ENCODE measurements at regions not wholly inside any gene's neighbourhood (a gene's known extent, or its start where the extent isn't known, plus 50 kb on each side); places are given as distances from the start of the nearest gene placed in this dataset.

- in situ Hi-C loops (cut with MboI; ENCODE audit: low sequenced_read_pairs) = no loop called here
Observed at GRCh38 chr10:3692387-3692999, 92.5 kb downstream of the KLF6 start.

- in situ Hi-C loops (cut with MboI; ENCODE audit: low sequenced_read_pairs) = no loop called here
Observed at GRCh38 chr10:3691482-3691881, 93.5 kb downstream of the KLF6 start.

GRCh38 chr10:3689871-3690510 is 95.0 kb downstream of the KLF6 start:
- in situ Hi-C loops (cut with MboI; ENCODE audit: low sequenced_read_pairs) = no loop called here

- in situ Hi-C loops (cut with MboI; ENCODE audit: low sequenced_read_pairs) = no loop called here
Observed at GRCh38 chr10:3687510-3688081, 97.4 kb downstream of the KLF6 start.

GRCh38 chr10:3685384-3685783 is 99.6 kb downstream of the KLF6 start:
- in situ Hi-C loops (cut with MboI; ENCODE audit: low sequenced_read_pairs) = no loop called here

GRCh38 chr10:3684891-3685290 is 100.1 kb downstream of the KLF6 start:
- in situ Hi-C loops (cut with MboI; ENCODE audit: low sequenced_read_pairs) = no loop called here

- in situ Hi-C loops (cut with MboI; ENCODE audit: low sequenced_read_pairs) = no loop called here
Observed at GRCh38 chr10:3683560-3683959, 101.4 kb downstream of the KLF6 start.

GRCh38 chr10:3682745-3683144 is 102.3 kb downstream of the KLF6 start:
- in situ Hi-C loops (cut with MboI; ENCODE audit: low sequenced_read_pairs) = no loop called here

- in situ Hi-C loops (cut with MboI; ENCODE audit: low sequenced_read_pairs) = no loop called here
Observed at GRCh38 chr10:3681642-3682554, 103.1 kb downstream of the KLF6 start.

- in situ Hi-C loops (cut with MboI; ENCODE audit: low sequenced_read_pairs) = no loop called here
Observed at GRCh38 chr10:3679950-3680629, 104.9 kb downstream of the KLF6 start.

- in situ Hi-C loops (cut with MboI; ENCODE audit: low sequenced_read_pairs) = no loop called here
Observed at GRCh38 chr10:3678629-3679227, 106.3 kb downstream of the KLF6 start.

GRCh38 chr10:3676564-3676963 is 108.4 kb downstream of the KLF6 start:
- in situ Hi-C loops (cut with MboI; ENCODE audit: low sequenced_read_pairs) = no loop called here

- in situ Hi-C loops (cut with MboI; ENCODE audit: low sequenced_read_pairs) = no loop called here
Observed at GRCh38 chr10:3672220-3672619, 112.8 kb downstream of the KLF6 start.

GRCh38 chr10:3671386-3671955 is 113.5 kb downstream of the KLF6 start:
- in situ Hi-C loops (cut with MboI; ENCODE audit: low sequenced_read_pairs) = no loop called here

- in situ Hi-C loops (cut with MboI; ENCODE audit: low sequenced_read_pairs) = no loop called here
Observed at GRCh38 chr10:3668966-3669330, 116.1 kb downstream of the KLF6 start.

- in situ Hi-C loops (cut with MboI; ENCODE audit: low sequenced_read_pairs) = no loop called here
Observed at GRCh38 chr10:3668276-3668965, 116.6 kb downstream of the KLF6 start.

- in situ Hi-C loops (cut with MboI; ENCODE audit: low sequenced_read_pairs) = no loop called here
Observed at GRCh38 chr10:3666525-3667302, 118.3 kb downstream of the KLF6 start.

- in situ Hi-C loops (cut with MboI; ENCODE audit: low sequenced_read_pairs) = no loop called here
Observed at GRCh38 chr10:3665316-3665908, 119.6 kb downstream of the KLF6 start.

- in situ Hi-C loops (cut with MboI; ENCODE audit: low sequenced_read_pairs) = no loop called here
Observed at GRCh38 chr10:3662775-3663174, 122.2 kb downstream of the KLF6 start.
